Calu3 (cell line): ENCODE measurements at regions not wholly inside any gene's neighbourhood (a gene's known extent, or its start where the extent isn't known, plus 50 kb on each side); places are given as distances from the start of the nearest gene placed in this dataset.

ENCODE experiments used
- BruUV-seq: library from RNA; stranded (reverse); fragments of 400-500 nt; replicated peaks from 2 replicates; lab custom pipeline; 2021; lab: Mats Ljungman, UMichigan
- CTCF ChIA-PET: fragments of 300-600 bp; sonication (Branson Sonifier 250); formaldehyde crosslinking; loops from one replicate; lab custom pipeline; 2022; ENCODE audit warnings: antibody characterized with exemption; lab: Charles Lee
- DNase-seq: peaks from one replicate; pipeline ENCODE4 v3.0.0; 2022
- H3K27ac Mint-ChIP-seq: one replicate; pipeline ENCODE4 v1.8.0; 2022; ENCODE audit warnings: mixed read lengths; ENCODE audit not compliant: unreplicated experiment
- H3K27me3 Mint-ChIP-seq: one replicate; pipeline ENCODE4 v1.8.0; 2022; ENCODE audit warnings: mixed read lengths; ENCODE audit not compliant: unreplicated experiment
- H3K36me3 Mint-ChIP-seq: one replicate; pipeline ENCODE4 v1.8.0; 2022; ENCODE audit warnings: mild to moderate bottlenecking, moderate library complexity, mixed read lengths; ENCODE audit not compliant: insufficient read depth, unreplicated experiment
- H3K4me1 Mint-ChIP-seq: one replicate; pipeline ENCODE4 v1.8.0; 2022; ENCODE audit warnings: mild to moderate bottlenecking, low read depth, mixed read lengths; ENCODE audit not compliant: unreplicated experiment
- H3K4me3 Mint-ChIP-seq: one replicate; pipeline ENCODE4 v1.8.0; 2022; ENCODE audit warnings: mild to moderate bottlenecking, low read depth, moderate library complexity, mixed read lengths; ENCODE audit not compliant: unreplicated experiment
- H3K9me3 Mint-ChIP-seq: one replicate; pipeline ENCODE4 v1.8.0; 2022; ENCODE audit warnings: low read depth, mixed read lengths; ENCODE audit not compliant: unreplicated experiment
- CTCF ChIP-seq: fragments of 200-600 bp; IDR thresholded peaks from one replicate; pipeline ENCODE4 v1.8.0; 2022; ENCODE audit warnings: antibody characterized with exemption; ENCODE audit not compliant: unreplicated experiment
- intact Hi-C: fragments of 100-400 bp; cut with micrococcal nuclease; formaldehyde crosslinking; loops from one replicate; pipeline ENCODE4 v1.10.0; 2022; ENCODE audit not compliant: unreplicated experiment

- Mint-ChIP-seq H3K27ac (no peak overlapping the region), H3K4me3 (no peak overlapping the region), H3K36me3 (no peaks in the 10 kb centered on the region), H3K27me3 (no peaks in the 10 kb centered on the region), H3K4me1 (no peaks in the 10 kb centered on the region), H3K9me3 (peaks cover under 1% of the 10 kb centered on the region)
- TF ChIP-seq CTCF, result no peak
- CTCF ChIA-PET, result interaction anchor here (0.6 kb wide), 1 partner anchor 1010 kb away, joined by 3 read pairs; no protein-coding TSS in a partner anchor
- BruUV-seq, result no TSS peak
- DNase-seq, result no peak
- intact Hi-C loops, result no loop called here
These were observed 481.0 kb upstream of the CDH2 start for GRCh38 chr18:28657961-28658360.

GRCh38 chr18:28652654-28653053 lies 475.7 kb upstream of the CDH2 start:
- TF ChIP-seq CTCF, result no peak
- CTCF ChIA-PET, result no interaction called here
- peaks cover 7% of the 10 kb centered on the region for H3K9me3 Mint-ChIP-seq
- H3K4me3 Mint-ChIP-seq, result no peak overlapping the region
- H3K27ac Mint-ChIP-seq, result no peak overlapping the region
- H3K4me1 Mint-ChIP-seq, result no peaks in the 10 kb centered on the region
- no peaks in the 10 kb centered on the region for H3K36me3 Mint-ChIP-seq
- DNase-seq, result no peak
- no TSS peak for BruUV-seq
- intact Hi-C loops, result no loop called here
- H3K27me3 Mint-ChIP-seq, result no peaks in the 10 kb centered on the region

GRCh38 chr18:28651298-28651697 lies 474.4 kb upstream of the CDH2 start:
- H3K9me3 Mint-ChIP-seq, result peaks cover 7% of the 10 kb centered on the region
- TF ChIP-seq CTCF, result no peak
- DNase-seq, result no peak
- CTCF ChIA-PET, result interaction anchor here (0.6 kb wide), 1 partner anchor 37 kb away, joined by 4 read pairs; no protein-coding TSS in a partner anchor
- no TSS peak for BruUV-seq
- intact Hi-C loops, result no loop called here
- H3K27ac Mint-ChIP-seq, result no peak overlapping the region
- H3K36me3 Mint-ChIP-seq, result no peaks in the 10 kb centered on the region
- no peaks in the 10 kb centered on the region for H3K27me3 Mint-ChIP-seq
- H3K4me3 Mint-ChIP-seq, result no peak overlapping the region
- no peaks in the 10 kb centered on the region for H3K4me1 Mint-ChIP-seq

- DNase-seq, result no peak
- no peak for TF ChIP-seq CTCF
- Mint-ChIP-seq H3K4me1 (no peaks in the 10 kb centered on the region), H3K27me3 (no peaks in the 10 kb centered on the region), H3K27ac (no peak overlapping the region), H3K36me3 (no peaks in the 10 kb centered on the region), H3K4me3 (no peak overlapping the region), H3K9me3 (peaks cover 7% of the 10 kb centered on the region)
- no TSS peak for BruUV-seq
- intact Hi-C loops, result no loop called here
- CTCF ChIA-PET, result interaction anchor here (0.6 kb wide), 1 partner anchor 38 kb away, joined by 4 read pairs; no protein-coding TSS in a partner anchor
These were observed 473.9 kb upstream of the CDH2 start for GRCh38 chr18:28650860-28651259.
